OCI-M2 (cell line): ENCODE measurements at regions not wholly inside any gene's neighbourhood (a gene's known extent, or its start where the extent isn't known, plus 50 kb on each side); places are given as distances from the start of the nearest gene placed in this dataset.
"Not testable (repeated sequence)": the region's sequence is repeated elsewhere in the genome, so short reads cannot be mapped to it uniquely, and the experiment has no call there.

Source experiments
- DNase-seq: peaks from one replicate; lab custom pipeline; 2025; ENCODE audit not compliant: unreplicated experiment; lab: John Stamatoyannopoulos, UW

DNA sequence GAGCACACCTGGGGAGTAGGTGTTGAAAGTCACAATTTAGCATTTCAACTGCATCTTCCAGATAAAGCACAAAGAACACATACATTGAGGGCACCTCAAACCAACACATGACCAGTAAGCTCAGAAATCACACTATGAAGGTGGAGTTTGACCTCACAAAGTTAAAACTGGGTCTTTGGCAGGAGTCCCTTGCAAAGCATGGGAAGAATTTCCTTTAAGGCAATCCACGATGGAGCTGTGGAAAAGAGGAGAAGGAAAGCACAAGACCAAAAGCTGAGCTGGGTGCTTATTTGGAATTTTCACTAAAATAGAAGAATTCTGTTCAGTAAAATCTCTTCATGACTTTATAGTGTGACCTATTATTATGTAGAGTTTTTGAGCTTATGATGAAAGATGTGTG is 212.9 kb upstream of the APCDD1 start:
- DNase-seq = no peak

DNA sequence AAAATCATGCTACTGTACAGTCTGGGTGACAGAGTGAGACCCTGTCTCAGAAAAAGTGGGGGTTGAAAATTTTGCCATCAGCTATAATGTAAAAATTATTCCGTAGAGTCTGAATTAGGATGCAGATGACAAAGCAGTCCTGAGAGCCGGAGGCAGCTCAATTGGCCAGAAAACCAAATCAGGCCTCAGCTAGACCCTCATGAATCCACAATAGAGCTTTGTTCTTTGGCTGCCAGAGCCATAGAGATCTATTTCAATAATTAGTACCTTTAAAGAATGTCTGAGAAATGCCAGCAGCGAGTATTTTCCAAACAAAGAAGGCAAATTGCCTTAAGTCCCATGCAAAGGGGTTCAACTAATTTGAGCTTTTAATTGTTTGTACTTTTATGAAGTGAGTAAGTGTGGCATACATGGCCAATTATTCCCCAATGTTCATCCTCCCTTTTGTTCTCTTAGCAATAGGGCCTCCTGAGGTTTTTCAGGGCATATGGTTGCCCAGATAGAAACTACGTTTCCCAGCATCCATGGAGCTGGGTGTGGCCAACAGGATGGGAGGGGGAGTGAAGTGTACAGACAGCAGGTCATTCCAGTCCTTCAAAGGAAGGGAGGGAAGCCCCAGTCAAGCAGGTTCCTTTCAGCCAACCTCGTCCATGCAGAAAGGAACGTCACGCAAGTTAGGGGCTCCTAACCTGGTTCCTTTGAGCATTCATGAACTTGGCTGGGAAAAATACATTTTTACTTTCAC is 211.3 kb upstream of the APCDD1 start:
- no peak for DNase-seq

DNA sequence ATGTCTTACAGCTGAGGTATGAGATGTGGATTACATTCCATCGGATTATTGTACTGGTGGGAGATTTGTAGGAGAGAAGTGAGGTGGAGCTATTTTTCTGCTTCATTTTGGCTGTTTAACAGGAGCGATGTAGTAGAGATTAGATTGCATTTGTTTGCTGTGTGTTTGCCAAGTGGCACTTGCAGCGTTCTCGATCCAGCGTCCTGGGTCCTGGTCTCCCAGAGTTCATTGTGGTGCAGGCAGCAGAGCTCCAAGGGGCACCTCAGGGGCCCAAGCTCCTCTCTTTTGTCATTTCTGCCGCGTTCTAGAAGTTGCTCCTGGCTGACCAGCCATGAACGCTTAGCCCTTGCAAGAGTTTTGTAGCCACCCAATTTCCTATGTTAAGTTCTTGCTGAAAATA is 210.1 kb upstream of the APCDD1 start:
- no peak for DNase-seq

DNA sequence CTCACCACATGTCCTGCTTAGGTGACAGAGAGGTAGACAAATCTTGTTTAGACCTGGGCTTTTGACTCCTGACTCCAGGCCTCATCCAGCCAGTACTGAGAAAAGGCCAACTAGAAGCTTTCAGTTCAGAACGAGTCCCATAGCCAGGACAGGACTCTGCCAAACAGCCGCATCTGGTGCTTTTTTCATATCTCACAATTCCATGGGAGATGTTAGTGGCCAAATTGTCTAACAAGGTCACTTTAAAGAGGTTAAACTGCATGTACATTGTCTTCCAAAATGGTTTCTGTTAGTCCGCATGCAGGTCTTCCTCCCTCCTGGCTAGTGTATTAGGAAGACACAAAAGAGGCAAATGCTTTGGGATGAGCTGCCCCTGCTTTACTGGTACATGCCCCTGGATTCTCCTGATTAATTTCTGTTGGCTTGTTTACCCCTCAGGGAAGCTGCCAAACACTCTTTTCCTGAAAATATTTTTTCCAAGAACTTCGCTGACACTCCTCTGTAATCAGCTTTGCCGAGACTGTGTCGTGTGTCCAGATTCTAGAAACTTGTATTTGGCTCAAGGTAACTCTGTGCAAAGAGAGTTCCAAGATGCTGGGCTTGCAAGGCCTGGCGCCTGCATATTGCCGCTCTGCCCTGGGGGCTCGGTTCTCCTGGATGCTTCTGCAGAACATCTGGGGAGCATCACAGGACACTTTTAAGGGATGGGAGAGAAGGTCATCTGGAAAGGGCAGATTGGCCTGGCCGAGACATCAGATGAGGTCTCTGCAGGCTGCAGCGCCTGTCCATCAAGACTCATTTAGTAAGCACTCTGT is 209.2 kb upstream of the APCDD1 start:
- no peak for DNase-seq

DNA sequence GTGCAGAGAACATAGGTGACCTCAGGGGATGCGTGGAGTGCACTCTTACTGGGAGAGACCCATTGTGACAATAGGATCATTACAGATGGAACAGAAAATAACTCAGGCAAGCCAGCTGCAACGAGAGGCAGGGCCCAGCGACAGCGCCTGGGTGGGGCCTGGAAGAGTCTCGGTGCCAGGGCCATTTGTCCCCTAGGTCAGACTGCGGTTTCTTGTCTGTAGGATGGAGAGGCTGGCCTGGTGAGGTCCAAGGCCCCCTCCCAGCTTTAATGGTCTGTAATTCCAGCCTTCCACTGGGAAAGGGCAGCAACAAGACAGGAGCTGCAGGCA is 208.6 kb upstream of the APCDD1 start:
- DNase-seq = no peak

DNA sequence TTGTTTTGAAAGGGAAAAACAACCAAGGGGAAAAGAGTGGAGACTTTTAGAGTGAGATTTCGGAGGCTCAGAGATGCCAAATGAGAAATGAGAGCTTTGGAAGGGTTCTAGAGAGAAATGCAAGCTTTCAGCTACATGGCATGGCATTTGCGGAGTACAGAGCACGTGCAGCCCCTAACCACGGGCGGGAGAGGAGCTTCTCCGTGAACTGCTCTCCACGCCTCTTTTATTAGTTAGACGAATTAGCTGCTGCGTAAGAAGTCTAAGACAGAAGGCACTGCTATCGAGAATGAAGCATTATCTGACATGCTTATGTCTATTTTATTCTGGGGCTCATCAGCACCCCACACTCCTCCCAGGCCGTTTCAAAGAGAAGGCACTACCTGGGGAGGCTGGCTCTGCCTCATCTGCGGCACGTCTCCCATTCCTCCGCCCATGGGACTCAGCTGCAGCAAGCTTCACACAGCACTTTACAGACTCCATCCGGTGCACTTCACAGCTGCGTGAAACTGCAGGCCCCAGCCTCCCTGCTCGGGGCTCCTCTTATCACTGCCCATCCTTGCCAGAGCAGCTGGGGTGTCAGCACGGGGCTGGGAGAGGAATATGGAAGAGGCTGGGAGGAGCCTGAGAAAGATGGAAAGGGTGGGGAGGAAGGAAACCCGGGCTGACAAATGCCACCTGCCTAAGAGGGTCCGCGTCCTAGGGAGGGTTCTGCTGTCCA is 207.3 kb upstream of the APCDD1 start:
- no peak for DNase-seq

DNA sequence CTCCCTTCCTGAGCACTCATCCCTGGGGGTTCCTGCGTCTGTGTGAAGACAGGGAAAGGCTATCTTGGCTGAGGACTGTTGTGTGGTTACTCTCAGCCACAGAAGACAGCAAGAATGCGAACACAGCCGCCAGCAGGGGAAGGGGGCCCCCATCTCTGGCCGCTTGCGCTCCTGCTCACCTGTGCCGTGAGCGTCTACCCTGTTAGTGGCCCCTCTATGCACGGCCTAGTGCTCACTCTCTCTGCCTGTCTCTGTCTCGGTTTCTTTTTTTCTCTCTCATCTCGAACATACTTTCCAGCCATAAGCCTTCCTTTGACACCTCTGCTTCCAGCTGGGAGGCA is 206.7 kb upstream of the APCDD1 start:
- DNase-seq = no peak

DNA sequence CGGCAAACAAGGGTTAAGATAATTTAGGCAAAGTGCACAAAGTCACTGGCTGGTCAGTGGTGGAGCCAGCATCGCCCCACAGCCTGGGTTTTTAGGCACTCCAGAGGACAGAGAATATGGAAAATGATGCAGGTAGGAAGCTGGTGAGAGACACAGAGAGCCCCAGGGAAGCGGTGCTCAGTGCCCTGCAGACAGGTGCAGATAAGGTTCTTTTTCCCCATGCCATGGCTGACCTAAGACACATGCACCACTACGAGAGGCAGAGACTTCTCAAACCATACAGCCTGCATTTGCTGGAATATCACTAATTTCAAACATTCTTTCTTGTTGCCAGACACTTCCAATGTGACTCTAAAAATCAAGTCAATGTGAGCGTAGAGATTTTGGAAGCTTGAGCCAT is 205.7 kb upstream of the APCDD1 start:
- DNase-seq = no peak

DNA sequence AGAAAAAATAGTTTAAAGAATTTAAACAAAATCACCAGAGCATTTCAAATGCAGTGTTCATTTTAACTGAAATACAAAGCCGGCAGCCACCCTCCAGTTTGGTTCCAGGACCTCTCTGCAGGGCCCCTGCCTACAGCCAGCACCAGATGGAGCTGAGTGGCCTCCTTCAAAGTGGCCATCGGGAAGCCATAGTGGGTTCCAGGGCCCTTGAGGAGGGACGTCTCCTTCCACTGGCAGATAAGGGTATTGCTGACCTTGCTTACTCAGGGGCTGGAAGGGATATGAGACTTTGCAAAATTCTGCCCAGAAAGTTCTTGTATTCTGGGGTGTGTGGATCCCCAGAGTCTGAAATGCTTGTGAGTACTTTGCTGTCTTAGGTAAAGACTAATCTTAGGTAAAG is 205.2 kb upstream of the APCDD1 start:
- no peak for DNase-seq

DNA sequence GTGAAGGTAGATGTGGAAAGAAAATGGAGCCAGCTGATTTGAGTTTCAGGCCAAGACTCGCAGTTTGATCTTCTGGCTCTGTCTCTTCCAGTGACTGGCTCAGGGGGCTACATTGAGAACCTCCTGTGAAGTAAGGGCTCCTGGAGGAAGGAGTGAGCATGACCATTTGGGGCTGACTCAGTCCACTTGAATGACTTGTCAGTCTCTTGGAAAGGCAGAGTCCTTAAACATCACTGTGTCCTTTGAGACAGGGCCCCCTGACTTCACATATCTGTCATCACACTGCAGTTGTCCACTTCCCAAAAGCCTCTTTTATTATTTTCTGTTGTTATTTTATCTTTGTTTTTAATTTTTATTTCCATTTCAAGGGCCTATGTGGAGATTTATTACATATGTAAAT is 204.6 kb upstream of the APCDD1 start:
- no peak for DNase-seq

DNA sequence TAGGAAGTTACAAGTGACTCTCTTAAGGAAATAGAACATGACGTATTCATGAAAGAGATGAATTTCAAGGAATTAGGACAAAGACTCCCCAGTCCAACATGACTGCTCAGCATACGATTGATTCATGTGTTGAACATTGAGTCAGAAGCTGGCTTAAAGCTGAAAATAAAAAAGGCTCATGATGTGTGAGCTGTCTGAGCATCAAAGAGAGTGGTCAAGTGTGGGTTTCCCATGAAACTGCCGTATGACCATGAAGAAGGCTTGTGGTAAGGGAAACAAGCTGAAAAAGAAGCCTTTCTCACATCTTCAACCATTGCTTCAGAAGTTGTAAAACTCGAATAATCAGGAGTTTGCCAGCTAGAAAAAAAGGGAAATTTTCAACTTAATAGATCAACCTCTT is 201.9 kb upstream of the APCDD1 start:
- DNase-seq = no peak

DNA sequence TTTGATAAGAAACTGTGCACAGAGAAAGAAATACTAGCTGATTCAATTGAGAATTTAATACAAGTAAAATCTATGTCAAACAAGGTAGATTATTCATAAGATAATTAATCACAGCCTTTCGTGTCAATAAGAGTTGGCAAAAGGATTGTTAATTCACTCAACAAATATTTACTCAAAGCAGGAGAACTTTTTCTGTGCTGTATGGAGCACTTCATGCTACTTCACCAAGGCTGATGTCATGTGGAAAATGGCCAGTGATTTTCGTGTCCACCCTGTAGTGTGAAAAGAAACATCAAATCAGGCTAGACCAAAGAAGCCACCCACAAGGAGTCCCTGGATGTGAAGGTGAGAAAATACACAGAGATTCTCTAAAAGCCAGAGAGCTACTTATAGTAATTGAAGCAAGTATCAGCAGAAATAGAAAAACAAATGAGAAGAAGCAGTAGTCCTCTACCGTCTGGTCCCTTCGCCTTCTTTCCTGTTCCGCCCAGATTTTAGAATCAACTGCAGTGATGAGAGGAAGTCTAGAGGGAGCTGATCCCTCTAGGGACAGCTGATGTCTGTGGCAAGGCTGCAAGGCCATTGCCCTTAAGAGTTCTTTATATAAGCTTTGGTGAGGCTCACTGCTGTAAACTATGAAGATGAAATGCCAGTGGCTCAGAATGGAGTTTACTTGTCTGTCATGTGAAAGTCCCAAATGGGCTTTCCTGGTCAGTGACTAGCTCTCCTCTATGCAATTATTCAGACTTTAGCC is 201.3 kb upstream of the APCDD1 start:
- DNase-seq = no peak

DNA sequence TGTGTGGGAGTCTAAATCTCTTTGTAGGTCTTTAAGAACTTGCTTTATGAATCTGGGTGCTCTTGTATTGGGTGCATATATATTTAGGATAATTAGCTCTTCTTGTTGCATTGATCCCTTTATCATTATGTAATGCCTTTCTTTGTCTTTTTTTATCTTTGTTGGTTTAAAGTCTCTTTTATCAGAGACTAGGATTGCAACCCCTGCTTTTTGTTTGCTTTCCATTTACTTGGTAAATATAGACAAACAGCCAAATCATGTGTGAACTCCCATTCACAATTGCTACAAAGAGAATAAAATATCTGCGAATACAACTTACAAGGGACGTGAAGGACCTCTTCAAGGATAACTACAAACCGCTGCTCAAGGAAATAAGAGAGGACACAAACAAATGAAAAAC is 198.2 kb upstream of the APCDD1 start:
- not testable (repeated sequence) for DNase-seq

DNA sequence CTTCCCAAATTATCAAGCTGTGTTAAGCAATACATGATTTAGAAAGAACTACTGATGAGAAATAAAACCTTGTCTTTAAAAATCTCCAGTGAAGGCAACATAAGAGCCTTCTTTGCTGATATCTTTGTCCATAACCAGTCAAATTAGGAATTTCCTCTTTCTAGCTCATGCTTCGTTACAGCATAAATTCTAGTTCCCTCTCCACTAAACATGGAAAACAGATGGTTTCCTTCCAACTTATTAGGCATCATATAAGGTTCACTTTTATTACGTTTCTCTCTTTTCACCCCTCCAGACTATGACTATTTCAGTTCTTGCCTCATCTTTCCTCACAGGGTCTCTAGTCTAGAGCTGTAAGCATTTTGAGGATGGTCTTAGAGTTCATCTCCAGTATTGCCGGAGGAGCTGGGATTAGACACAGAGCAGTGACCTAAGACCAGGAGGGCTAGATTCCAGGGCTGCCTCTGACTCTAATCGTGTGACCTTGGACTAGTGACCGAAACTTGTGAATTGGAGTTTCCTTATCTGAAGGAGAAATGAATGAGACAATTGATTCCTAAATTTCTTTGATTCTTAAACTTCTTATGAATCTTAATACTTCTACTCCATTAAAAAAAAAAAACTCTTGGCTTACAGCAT is 195.5 kb upstream of the APCDD1 start:
- no peak for DNase-seq

DNA sequence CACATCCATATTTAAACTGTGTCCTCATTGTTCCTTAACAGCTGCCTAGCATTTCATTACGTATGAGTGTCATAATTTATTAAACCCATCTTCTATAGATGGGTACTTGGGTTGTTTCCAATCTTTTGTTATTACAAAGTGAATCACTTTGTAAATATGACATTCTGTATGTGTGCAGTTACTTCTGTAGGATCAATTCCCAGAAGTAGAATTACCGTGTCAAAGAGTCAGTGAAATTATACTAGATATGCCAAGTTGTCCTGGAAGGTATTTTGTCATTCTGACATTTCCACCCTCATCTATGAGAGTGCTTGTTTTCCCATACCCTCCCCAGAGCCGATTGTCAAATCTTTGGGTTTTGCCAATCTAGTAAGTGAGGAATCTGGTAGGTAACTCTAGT is 194.5 kb upstream of the APCDD1 start:
- no peak for DNase-seq

DNA sequence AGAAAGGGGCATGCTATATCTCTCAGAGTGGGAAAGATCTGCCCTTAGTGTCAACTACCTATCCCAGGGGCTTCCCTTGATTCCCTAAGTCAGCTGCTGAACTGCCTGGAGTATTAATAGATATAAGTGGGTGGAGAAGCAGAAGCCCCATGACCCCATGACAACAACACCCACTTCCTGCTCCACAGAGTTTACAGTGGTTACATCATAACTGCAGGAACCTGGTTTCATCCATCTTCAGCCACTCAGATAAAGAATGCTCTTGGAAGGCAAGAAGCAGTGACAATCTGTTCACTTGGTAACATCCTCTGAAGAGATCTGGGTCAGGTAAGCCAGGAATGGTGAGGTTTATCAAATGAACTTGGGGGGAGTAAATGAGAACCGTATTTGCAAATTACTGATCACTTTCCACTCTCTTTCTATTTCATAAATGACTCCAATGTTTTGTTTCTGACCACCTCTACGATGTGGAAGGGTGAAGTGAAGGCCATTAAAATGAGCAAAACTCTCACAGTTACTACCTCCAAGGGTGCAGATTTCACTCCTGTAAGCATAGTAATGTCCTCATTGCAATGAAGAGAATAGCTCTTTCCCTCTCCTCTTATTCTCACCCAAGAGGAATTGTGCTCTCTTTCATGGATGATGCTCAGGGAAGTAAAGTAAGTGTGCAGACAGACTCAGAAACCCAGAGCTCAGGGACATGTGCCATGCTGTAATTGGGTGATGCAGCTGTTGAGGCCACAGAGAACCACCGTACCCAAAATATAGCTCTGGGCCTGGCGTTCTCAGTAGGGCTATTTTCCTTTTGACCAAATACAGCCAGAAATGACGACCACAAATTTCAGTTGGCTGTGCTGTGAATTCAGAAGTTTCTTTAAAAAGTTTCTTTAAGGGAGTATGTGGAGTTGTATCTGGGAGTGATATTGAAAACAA is 192.8 kb upstream of the APCDD1 start:
- no peak for DNase-seq

DNA sequence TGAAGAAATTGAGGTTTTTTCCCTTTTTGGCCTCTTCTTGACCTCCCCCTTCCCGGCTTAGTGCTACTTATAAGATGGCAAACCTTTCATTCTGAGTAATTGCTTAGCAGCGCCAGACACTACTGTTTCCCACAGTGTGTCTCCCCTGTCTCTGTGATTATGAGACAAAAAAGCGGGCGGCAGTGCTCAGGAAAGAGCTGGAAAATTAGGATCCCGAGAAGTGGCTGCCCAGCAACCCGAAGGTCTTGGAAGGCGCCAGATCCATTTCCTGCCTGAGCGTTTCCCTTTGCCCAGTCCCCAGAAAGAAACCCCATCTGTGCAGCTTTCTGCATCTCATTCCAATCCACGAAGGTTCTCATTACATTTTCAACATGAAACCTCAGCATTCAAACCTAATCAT is 191.9 kb upstream of the APCDD1 start:
- no peak for DNase-seq

DNA sequence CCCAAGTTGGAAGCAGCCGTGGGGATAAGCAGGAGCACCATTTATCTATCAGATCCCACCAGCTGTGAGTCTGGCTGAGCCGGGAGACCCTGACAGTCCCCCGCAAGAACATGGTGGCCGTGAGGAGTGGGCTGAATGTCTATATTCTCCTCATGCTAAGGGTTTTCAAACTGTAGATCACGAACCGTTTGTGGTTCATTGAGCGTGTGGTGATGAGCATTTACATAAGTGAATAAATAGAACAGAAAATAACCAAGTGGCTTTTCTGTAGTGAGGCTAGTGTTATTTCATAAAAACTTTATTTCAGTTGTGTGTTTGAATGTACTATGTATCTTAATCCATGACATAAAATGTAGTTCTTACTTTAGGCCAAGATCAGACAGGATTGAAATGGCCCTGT is 190.2 kb upstream of the APCDD1 start:
- DNase-seq = no peak

DNA sequence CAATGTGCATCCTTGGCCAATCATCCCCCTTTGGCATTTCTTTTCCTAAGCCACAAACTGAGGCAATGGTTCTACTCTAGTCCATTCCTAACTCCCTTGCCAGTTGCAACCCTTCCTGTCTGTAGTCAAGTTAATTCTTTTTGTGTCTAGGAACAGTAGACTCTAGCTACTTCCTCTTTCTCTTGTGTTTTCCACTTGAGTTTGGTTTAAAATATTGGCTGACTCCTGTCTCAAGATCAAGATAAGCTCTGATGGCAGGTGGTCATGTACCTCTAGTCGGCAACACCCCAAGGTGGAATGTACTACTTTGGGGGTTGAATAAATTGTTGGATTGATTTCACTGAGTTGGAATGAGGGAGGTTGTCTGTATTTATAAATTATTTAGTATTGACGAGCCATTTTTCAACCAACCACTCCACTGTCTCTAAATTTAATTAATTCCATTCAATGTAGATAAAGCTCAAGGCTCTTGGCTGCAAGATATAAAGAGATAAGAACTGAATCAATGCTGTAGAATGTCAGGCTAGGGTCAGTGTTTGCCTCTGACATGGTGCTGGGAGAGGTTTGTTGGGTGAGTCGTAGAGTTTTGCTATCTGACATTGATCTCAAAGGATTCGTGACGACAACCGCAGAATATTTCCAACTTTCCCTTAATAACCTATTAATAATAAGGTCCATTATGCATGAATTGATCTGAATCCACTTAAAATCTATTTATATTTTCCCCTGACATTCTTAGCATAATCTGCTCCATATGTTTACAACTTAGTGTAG is 188.7 kb upstream of the APCDD1 start:
- no peak for DNase-seq

DNA sequence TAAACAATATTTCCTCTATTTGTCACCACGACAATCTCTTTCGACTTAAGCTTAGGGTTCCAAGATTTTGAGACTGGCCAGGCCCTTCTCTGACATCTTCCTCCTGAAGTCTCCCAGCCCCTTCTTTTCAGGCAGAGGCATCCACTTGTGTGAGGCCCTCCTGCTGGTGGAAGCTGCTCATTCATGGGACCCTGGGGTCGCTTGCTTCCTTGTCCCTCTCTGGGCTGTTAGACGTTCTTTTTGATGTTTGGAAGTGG is 188.2 kb upstream of the APCDD1 start:
- no peak for DNase-seq
